MM.1S (cell line): ENCODE measurements at regions not wholly inside any gene's neighbourhood (a gene's known extent, or its start where the extent isn't known, plus 50 kb on each side); places are given as distances from the start of the nearest gene placed in this dataset.

Source experiments
- DNase-seq: peaks from one replicate; pipeline ENCODE4 v3.0.0-alpha.2; 2015
- H2AFZ ChIP-seq: fragments of 300-600 bp; sonication (generic); 2 replicates; pipeline ENCODE4 v1.6.0; 2016; ENCODE audit warnings: antibody characterized with exemption, low read length
- H3F3A ChIP-seq: fragments of 300-600 bp; sonication (generic); 2 replicates; pipeline ENCODE4 v1.6.1; 2016; ENCODE audit warnings: mild to moderate bottlenecking, antibody characterized with exemption, low read length, moderate library complexity, mixed read lengths; ENCODE audit not compliant: insufficient read depth
- H3K27ac ChIP-seq: fragments of 300-600 bp; sonication (generic); 2 replicates; pipeline ENCODE4 v1.5.1; 2016; ENCODE audit warnings: mild to moderate bottlenecking, low read length
- H3K27me3 ChIP-seq: fragments of 300-600 bp; sonication (generic); replicated peaks from 2 replicates; pipeline ENCODE4 v1.6.0; 2016; ENCODE audit warnings: low read length; ENCODE audit not compliant: insufficient read depth
- H3K36me3 ChIP-seq: fragments of 300-600 bp; sonication (generic); replicated peaks from 2 replicates; pipeline ENCODE4 v1.6.1; 2016; ENCODE audit warnings: mild to moderate bottlenecking, low read length, mixed read lengths; ENCODE audit not compliant: insufficient read depth
- H3K4me1 ChIP-seq: fragments of 300-600 bp; sonication (generic); 2 replicates; pipeline ENCODE4 v1.6.1; 2016; ENCODE audit warnings: low read length, mixed read lengths
- H3K4me2 ChIP-seq: fragments of 300-600 bp; sonication (generic); 2 replicates; pipeline ENCODE4 v1.6.0; 2016; ENCODE audit warnings: low read depth, low read length
- H3K4me3 ChIP-seq: fragments of 300-600 bp; sonication (generic); 2 replicates; pipeline ENCODE4 v1.5.1; 2016; ENCODE audit warnings: low read length, mixed read lengths
- H3K79me2 ChIP-seq: fragments of 300-600 bp; sonication (generic); 2 replicates; pipeline ENCODE4 v1.6.1; 2016; ENCODE audit warnings: mixed run types, low read length, mixed read lengths
- H3K9ac ChIP-seq: fragments of 300-600 bp; sonication (generic); 2 replicates; pipeline ENCODE4 v1.6.1; 2016; ENCODE audit warnings: low read length, mixed read lengths
- H3K9me2 ChIP-seq: fragments of 300-600 bp; sonication (generic); replicated peaks from 2 replicates; pipeline ENCODE4 v1.6.1; 2016; ENCODE audit warnings: mild to moderate bottlenecking, low read length, mixed read lengths; ENCODE audit not compliant: insufficient read depth
- H3K9me3 ChIP-seq: fragments of 300-600 bp; sonication (generic); replicated peaks from 2 replicates; pipeline ENCODE4 v1.6.1; 2016; ENCODE audit warnings: mild to moderate bottlenecking, low read length, mixed read lengths; ENCODE audit not compliant: insufficient read depth
- H4K20me1 ChIP-seq: fragments of 300-600 bp; sonication (generic); 2 replicates; pipeline ENCODE4 v1.6.1; 2016; ENCODE audit warnings: mild to moderate bottlenecking, low read length, moderate library complexity, mixed read lengths; ENCODE audit not compliant: insufficient read depth
- CTCF ChIP-seq: fragments of 300-600 bp; sonication (generic); IDR thresholded peaks from 2 replicates; pipeline ENCODE4 v1.5.1; 2016; ENCODE audit warnings: antibody characterized with exemption, low read length, mixed read lengths
- EZH2 ChIP-seq: fragments of 300-600 bp; sonication (generic); optimal IDR thresholded peaks from 2 replicates; pipeline ENCODE3; 2017; ENCODE audit warnings: low read depth, mild to moderate bottlenecking, antibody characterized with exemption, low read length, mixed read lengths
- EZH2phosphoT487 ChIP-seq: fragments of 300-600 bp; sonication (generic); IDR thresholded peaks from 2 replicates; pipeline ENCODE4 v1.6.1; 2018; ENCODE audit warnings: antibody characterized with exemption, low read length

GRCh38 chr14:104280902-104281767 is 142.7 kb downstream of the KIF26A start:
- Histone ChIP-seq H3F3A (no peaks in the 10 kb centered on the region), H3K27ac (no peak overlapping the region), H3K36me3 (no peaks in the 10 kb centered on the region), H3K79me2 (no peaks in the 10 kb centered on the region), H3K4me1 (no peaks in the 10 kb centered on the region), H2AFZ (no peak overlapping the region), H3K4me3 (no peak overlapping the region), H4K20me1 (no peaks in the 10 kb centered on the region), H3K9me2 (no peaks in the 10 kb centered on the region), H3K27me3 (peaks cover 36% of the 10 kb centered on the region), H3K4me2 (no peak overlapping the region), H3K9me3 (no peaks in the 10 kb centered on the region), H3K9ac (no peak overlapping the region)
- TF ChIP-seq EZH2phosphoT487 (no peak), EZH2 (no peak), CTCF (no peak)
- no peak for DNase-seq

GRCh38 chr14:104281768-104282301 is 143.4 kb downstream of the KIF26A start:
- no peaks in the 10 kb centered on the region for H3F3A ChIP-seq
- no peaks in the 10 kb centered on the region for H3K36me3 ChIP-seq
- H3K9me3 ChIP-seq, result no peaks in the 10 kb centered on the region
- TF ChIP-seq EZH2phosphoT487, result no peak
- no peak for TF ChIP-seq EZH2
- TF ChIP-seq CTCF, result no peak
- H2AFZ ChIP-seq, result no peak overlapping the region
- H3K27me3 ChIP-seq, result peaks cover 33% of the 10 kb centered on the region
- no peaks in the 10 kb centered on the region for H4K20me1 ChIP-seq
- no peaks in the 10 kb centered on the region for H3K9me2 ChIP-seq
- H3K9ac ChIP-seq, result no peak overlapping the region
- no peak overlapping the region for H3K4me2 ChIP-seq
- H3K27ac ChIP-seq, result no peak overlapping the region
- no peaks in the 10 kb centered on the region for H3K79me2 ChIP-seq
- no peak for DNase-seq
- no peak overlapping the region for H3K4me3 ChIP-seq
- H3K4me1 ChIP-seq, result no peaks in the 10 kb centered on the region

- DNase-seq, result no peak
- TF ChIP-seq EZH2, result no peak
- TF ChIP-seq CTCF, result no peak
- no peak for TF ChIP-seq EZH2phosphoT487
- H4K20me1 ChIP-seq, result no peaks in the 10 kb centered on the region
- H3K9me2 ChIP-seq, result no peaks in the 10 kb centered on the region
- H3K27me3 ChIP-seq, result peaks cover 26% of the 10 kb centered on the region
- no peaks in the 10 kb centered on the region for H3F3A ChIP-seq
- H3K4me3 ChIP-seq, result no peak overlapping the region
- no peak overlapping the region for H3K9ac ChIP-seq
- no peak overlapping the region for H3K4me2 ChIP-seq
- no peak overlapping the region for H2AFZ ChIP-seq
- H3K9me3 ChIP-seq, result no peaks in the 10 kb centered on the region
- no peaks in the 10 kb centered on the region for H3K36me3 ChIP-seq
- H3K4me1 ChIP-seq, result no peaks in the 10 kb centered on the region
- no peaks in the 10 kb centered on the region for H3K79me2 ChIP-seq
- no peak overlapping the region for H3K27ac ChIP-seq
These were observed 144.2 kb downstream of the KIF26A start for GRCh38 chr14:104282332-104283196.
